Panc1 (cell line): ENCODE measurements at regions not wholly inside any gene's neighbourhood (a gene's known extent, or its start where the extent isn't known, plus 50 kb on each side); places are given as distances from the start of the nearest gene placed in this dataset.
A peak's percentile ranks its signal among the peaks of the same experiment; 100 is the strongest.

ENCODE experiments used
- ATAC-seq: fragments of 200-7000 bp; cut with Tn5 transposase; 2 replicates; pipeline ENCODE4 v1.9.1; 2020; ENCODE audit warnings: mild to moderate bottlenecking, moderate library complexity
- BruUV-seq: library from RNA; stranded (reverse); fragments of 400-500 nt; replicated peaks from 2 replicates; lab custom pipeline; 2021; lab: Mats Ljungman, UMichigan
- CTCF ChIA-PET: fragments of 300-600 bp; sonication (Branson Sonifier 250); formaldehyde crosslinking; loops from one replicate; lab custom pipeline; 2022; ENCODE audit warnings: antibody characterized with exemption; lab: Charles Lee
- POLR2A ChIA-PET: fragments of 300-600 bp; sonication (Branson Sonifier 250); formaldehyde crosslinking; loops from one replicate; lab custom pipeline; 2022; ENCODE audit warnings: antibody characterized with exemption; lab: Charles Lee
- DNase-seq: peaks from one replicate; pipeline ENCODE4 v3.0.0-alpha.2; 2010; ENCODE audit warnings: low read depth, low spot score
- H3K27ac ChIP-seq: 2 replicates; pipeline ENCODE4 v1.5.1; 2011; ENCODE audit warnings: mild to moderate bottlenecking, low read length, inconsistent platforms
- H3K27me3 ChIP-seq: fragments of 200-500 bp; sonication (Bioruptor generic); 2 replicates; pipeline ENCODE4 v1.6.0; 2014; ENCODE audit warnings: low read length, inconsistent platforms; ENCODE audit not compliant: control insufficient read depth, insufficient read depth
- H3K36me3 ChIP-seq: fragments of 200-500 bp; sonication (Bioruptor generic); 2 replicates; pipeline ENCODE4 v1.5.1; 2014; ENCODE audit warnings: inconsistent platforms, mild to moderate bottlenecking, low read length, moderate library complexity; ENCODE audit not compliant: control insufficient read depth, insufficient read depth
- H3K4me1 ChIP-seq: 2 replicates; pipeline ENCODE4 v1.5.1; 2011; ENCODE audit warnings: inconsistent platforms, mild to moderate bottlenecking, low read length, moderate library complexity; ENCODE audit not compliant: control insufficient read depth, insufficient read depth
- H3K4me3 ChIP-seq, 2 experiments: 2 replicates each; pipeline ENCODE4 v1.5.1; 2011 to 2012; ENCODE audit warnings: low read depth in 2 of 2, low read length in 2 of 2, mild to moderate bottlenecking in 2 of 2, inconsistent platforms in 1 of 2, moderate library complexity in 1 of 2
- H3K9me3 ChIP-seq: fragments of 200-500 bp; sonication (Bioruptor generic); 2 replicates; pipeline ENCODE4 v1.5.1; 2014; ENCODE audit warnings: low read depth, mild to moderate bottlenecking, inconsistent platforms, low read length, moderate library complexity; ENCODE audit not compliant: control insufficient read depth, insufficient read depth
- CTCF ChIP-seq: fragments of 450-650 bp; IDR thresholded peaks from 2 replicates; pipeline ENCODE4 v1.5.1; 2017; ENCODE audit warnings: mild to moderate bottlenecking
- POLR2AphosphoS5 ChIP-seq: IDR thresholded peaks from 2 replicates; pipeline ENCODE4 v1.6.1; 2012; ENCODE audit warnings: mild to moderate bottlenecking, low read depth, low read length, moderate library complexity
- REST ChIP-seq, 2 experiments: IDR thresholded peaks; 2 replicates each; pipeline ENCODE4 v1.6.1; 2011 to 2012; ENCODE audit warnings: low read depth in 2 of 2, control low read depth in 1 of 2, low read length in 1 of 2, mild to moderate bottlenecking in 1 of 2, moderate library complexity in 1 of 2; ENCODE audit not compliant: insufficient read depth in 1 of 2
- SIN3A ChIP-seq: IDR thresholded peaks from 2 replicates; pipeline ENCODE4 v1.6.1; 2012; ENCODE audit warnings: low read depth, mild to moderate bottlenecking, low read length, moderate library complexity, borderline replicate concordance; ENCODE audit not compliant: insufficient read depth
- TCF7L2 ChIP-seq: IDR thresholded peaks from 2 replicates; pipeline ENCODE4 v1.6.1; 2011; ENCODE audit warnings: mild to moderate bottlenecking, low read depth, low read length, inconsistent platforms
- in situ Hi-C: cut with HindIII; loops from 2 replicates; pipeline ENCODE4 v1.10.0; 2016; ENCODE audit warnings: low sequenced_read_pairs, low pct_unique_long_range_greater_than_20kb
- intact Hi-C: fragments of 100-400 bp; cut with micrococcal nuclease; formaldehyde crosslinking; loops from one replicate; pipeline ENCODE4 v1.10.0; 2022; ENCODE audit not compliant: unreplicated experiment

- peaks cover 3% of the 10 kb centered on the region for H3K4me1 ChIP-seq
- H3K4me3 ChIP-seq, result no peak overlapping the region
- no TSS peak for BruUV-seq
- H3K27me3 ChIP-seq, result no peaks in the 10 kb centered on the region
- TF ChIP-seq POLR2AphosphoS5, result no peak
- TF ChIP-seq CTCF, result no peak
- no peak for TF ChIP-seq TCF7L2
- no peak for TF ChIP-seq SIN3A
- TF ChIP-seq REST (IDR thresholded peaks at IDR 0.05; ENCODE audit: insufficient read depth in 1 of 2, low read depth in 2 of 2, low read length in 1 of 2), result no peak
- in situ Hi-C loops (no loop called here), intact Hi-C loops (no loop called here)
- H3K27ac ChIP-seq, result no peak overlapping the region
- no peaks in the 10 kb centered on the region for H3K36me3 ChIP-seq
- ATAC-seq, result no peak
- ChIA-PET CTCF (no interaction called here), POLR2A (no interaction called here)
- H3K9me3 ChIP-seq, result no peaks in the 10 kb centered on the region
- no peak for DNase-seq
Observed at GRCh38 chrX:82816001-82816400, 692.1 kb upstream of the POU3F4 start.

- H3K9me3 ChIP-seq, result no peaks in the 10 kb centered on the region
- ChIA-PET POLR2A (no interaction called here), CTCF (no interaction called here)
- H3K4me3 ChIP-seq, result no peak overlapping the region
- H3K36me3 ChIP-seq, result no peaks in the 10 kb centered on the region
- peaks cover 3% of the 10 kb centered on the region for H3K4me1 ChIP-seq
- DNase-seq (no peak), ATAC-seq (no peak)
- intact Hi-C loops (no loop called here), in situ Hi-C loops (no loop called here)
- H3K27me3 ChIP-seq, result no peaks in the 10 kb centered on the region
- no TSS peak for BruUV-seq
- TF ChIP-seq SIN3A, result no peak
- no peak for TF ChIP-seq REST (IDR thresholded peaks at IDR 0.05; ENCODE audit: insufficient read depth in 1 of 2, low read depth in 2 of 2, low read length in 1 of 2)
- no peak for TF ChIP-seq POLR2AphosphoS5
- TF ChIP-seq CTCF, result no peak
- no peak for TF ChIP-seq TCF7L2
- 0 out of 2 replicates have a peak overlapping the region, but pooled peaks have one; percentile 29 for H3K27ac ChIP-seq
Observed at GRCh38 chrX:82816562-82816961, 691.5 kb upstream of the POU3F4 start.
